Common myeloid progenitor, CD34-positive (primary cell): ENCODE measurements at regions not wholly inside any gene's neighbourhood (a gene's known extent, or its start where the extent isn't known, plus 50 kb on each side); places are given as distances from the start of the nearest gene placed in this dataset.

ENCODE experiments used
- CTCF ChIA-PET: fragments of 350-600 bp; sonication (Branson Sonifier 250); formaldehyde crosslinking; loops from one replicate; lab custom pipeline; 2021; ENCODE audit warnings: antibody characterized with exemption; lab: Charles Lee
- POLR2A ChIA-PET: fragments of 350-600 bp; sonication (Branson Sonifier 250); formaldehyde crosslinking; loops from one replicate; lab custom pipeline; 2021; ENCODE audit warnings: antibody characterized with exemption; lab: Charles Lee
- DNase-seq, 3 donors: peaks; one replicate each; pipeline versions ENCODE4 v3.0.0 to v3.0.0-alpha.2; 2013
- H3K27ac ChIP-seq, 2 experiments: 1 replicate in 1 of 2; 2 replicates in 1 of 2; pipeline ENCODE4 v1.7.0; 2013; ENCODE audit warnings: inconsistent platforms in 2 of 2, low read length in 2 of 2, mild to moderate bottlenecking in 2 of 2, low read depth in 1 of 2, moderate library complexity in 1 of 2; ENCODE audit not compliant: severe bottlenecking in 2 of 2, insufficient read depth in 1 of 2, poor library complexity in 1 of 2
- H3K27me3 ChIP-seq, 5 experiments: replicated peaks in 2 of 5; 1 replicate in 3 of 5; 2 replicates in 2 of 5; pipeline versions ENCODE4 v1.6.1 to v1.7.0; 2013; ENCODE audit warnings: low read length in 4 of 5, mild to moderate bottlenecking in 2 of 5, moderate library complexity in 2 of 5, inconsistent platforms in 1 of 5; ENCODE audit not compliant: insufficient read depth in 5 of 5, control insufficient read depth in 4 of 5
- H3K36me3 ChIP-seq, 4 experiments: 1 replicate in 2 of 4; 2 replicates in 2 of 4; pipeline versions ENCODE4 v1.6.1 to v1.7.0; 2013; ENCODE audit warnings: low read length in 3 of 4, control low read depth in 1 of 4, mild to moderate bottlenecking in 1 of 4; ENCODE audit not compliant: control insufficient read depth in 4 of 4, insufficient read depth in 4 of 4
- H3K4me1 ChIP-seq, 4 experiments: 1 replicate in 3 of 4; 2 replicates in 1 of 4; pipeline versions ENCODE4 v1.6.1 to v1.7.1; 2013; ENCODE audit warnings: low read length in 3 of 4, mild to moderate bottlenecking in 3 of 4, control low read depth in 1 of 4, inconsistent platforms in 1 of 4, moderate library complexity in 1 of 4; ENCODE audit not compliant: control insufficient read depth in 4 of 4, insufficient read depth in 4 of 4; ENCODE audit errors: control extremely low read depth in 1 of 4
- H3K4me3 ChIP-seq, 7 experiments: 1 replicate in 4 of 7; 2 replicates in 3 of 7; pipeline versions ENCODE4 v1.5.1 to v1.7.0; 2013; ENCODE audit warnings: mild to moderate bottlenecking in 7 of 7, low read length in 6 of 7, moderate library complexity in 6 of 7, inconsistent platforms in 2 of 7, low read depth in 2 of 7, control low read depth in 1 of 7; ENCODE audit not compliant: insufficient read depth in 4 of 7, control insufficient read depth in 1 of 7; ENCODE audit errors: extremely low read depth in 1 of 7
- H3K9me3 ChIP-seq, 5 experiments: 1 replicate in 4 of 5; 2 replicates in 1 of 5; pipeline versions ENCODE4 v1.6.1 to v1.7.1; 2013; ENCODE audit warnings: low read length in 4 of 5, mild to moderate bottlenecking in 2 of 5, inconsistent platforms in 1 of 5, low read depth in 1 of 5, moderate library complexity in 1 of 5; ENCODE audit not compliant: control insufficient read depth in 4 of 5, insufficient read depth in 2 of 5; ENCODE audit errors: control extremely low read depth in 1 of 5
- WGBS: methylation state at CpG from one replicate; pipeline ENCODE4 v1.1.5; 2013; ENCODE audit not compliant: insufficient coverage; 5-methylcytosine and 5-hydroxymethylcytosine counted together

- peaks cover 0 to 2% (median 0%) of the 10 kb centered on the region in 5 experiments for H3K27me3 ChIP-seq
- POLR2A ChIA-PET, result no interaction called here
- no peaks in the 10 kb centered on the region for H3K9me3 ChIP-seq
- no peak for DNase-seq
- H3K36me3 ChIP-seq, result no peaks in the 10 kb centered on the region
- H3K4me1 ChIP-seq, result peaks cover 10 to 20% (median 16%) of the 10 kb centered on the region in 4 experiments
- CTCF ChIA-PET, result interaction anchor here (1.5 kb wide), 1 partner anchor 9 kb away, joined by 4 read pairs; no protein-coding TSS in a partner anchor
- H3K4me3 ChIP-seq, result no peak overlapping the region
- H3K27ac ChIP-seq, result no peak overlapping the region
Observed at GRCh38 chr9:117823576-117823975, 119.4 kb downstream of the TLR4 start.

- Histone ChIP-seq H3K9me3 (no peaks in the 10 kb centered on the region), H3K36me3 (no peaks in the 10 kb centered on the region), H3K4me3 (no peak overlapping the region), H3K27ac (no peak overlapping the region), H3K4me1 (peaks cover 10 to 20% (median 16%) of the 10 kb centered on the region in 4 experiments), H3K27me3 (peaks cover 0 to 6% (median 0%) of the 10 kb centered on the region in 5 experiments)
- ChIA-PET POLR2A (no interaction called here), CTCF (no interaction called here)
- peak; percentile 75 to 91 (median 91) for DNase-seq
- 22% methylated on average over 1 of the region's 4 CpGs for WGBS
Observed at GRCh38 chr9:117825609-117826347, 121.6 kb downstream of the TLR4 start.

- H3K4me1 ChIP-seq, result peaks cover 10 to 20% (median 16%) of the 10 kb centered on the region in 4 experiments
- no peaks in the 10 kb centered on the region for H3K9me3 ChIP-seq
- ChIA-PET POLR2A (no interaction called here), CTCF (no interaction called here)
- no peak overlapping the region for H3K4me3 ChIP-seq
- WGBS, result 33% methylated on average over 2 of the region's 3 CpGs
- peaks cover 0 to 5% (median 0%) of the 10 kb centered on the region in 5 experiments for H3K27me3 ChIP-seq
- no peak overlapping the region for H3K27ac ChIP-seq
- peak in 2 of 3 donors; percentile 45 to 48 for DNase-seq
- no peaks in the 10 kb centered on the region for H3K36me3 ChIP-seq
Observed at GRCh38 chr9:117826837-117827236, 122.6 kb downstream of the TLR4 start.

- no peak for DNase-seq
- H3K27ac ChIP-seq, result no peak overlapping the region
- 89% methylated on average over 5 of the region's 7 CpGs for WGBS
- no peak overlapping the region for H3K4me3 ChIP-seq
- peaks cover 10 to 20% (median 16%) of the 10 kb centered on the region in 4 experiments for H3K4me1 ChIP-seq
- POLR2A ChIA-PET, result no interaction called here
- no peaks in the 10 kb centered on the region for H3K36me3 ChIP-seq
- no peaks in the 10 kb centered on the region for H3K9me3 ChIP-seq
- peaks cover 0 to 5% (median 0%) of the 10 kb centered on the region in 5 experiments for H3K27me3 ChIP-seq
- CTCF ChIA-PET, result no interaction called here
Observed at GRCh38 chr9:117827456-117827855, 123.3 kb downstream of the TLR4 start.

GRCh38 chr9:117828466-117828865, 124.3 kb downstream of the TLR4 start:
- no peak overlapping the region for H3K27ac ChIP-seq
- DNase-seq, result no peak
- peaks cover 10 to 20% (median 16%) of the 10 kb centered on the region in 4 experiments for H3K4me1 ChIP-seq
- H3K9me3 ChIP-seq, result no peaks in the 10 kb centered on the region
- H3K4me3 ChIP-seq, result no peak overlapping the region
- H3K27me3 ChIP-seq, result peaks cover 0 to 5% (median 0%) of the 10 kb centered on the region in 5 experiments
- H3K36me3 ChIP-seq, result no peaks in the 10 kb centered on the region
- CTCF ChIA-PET, result no interaction called here
- POLR2A ChIA-PET, result no interaction called here

GRCh38 chr9:117835798-117836197, 131.6 kb downstream of the TLR4 start:
- no peaks in the 10 kb centered on the region for H3K9me3 ChIP-seq
- H3K27me3 ChIP-seq, result peaks cover 0 to 2% (median 0%) of the 10 kb centered on the region in 5 experiments
- no peak overlapping the region for H3K27ac ChIP-seq
- no peak for DNase-seq
- H3K36me3 ChIP-seq, result no peaks in the 10 kb centered on the region
- no peak overlapping the region for H3K4me3 ChIP-seq
- ChIA-PET POLR2A (no interaction called here), CTCF (no interaction called here)
- no CpG with 5 or more reads among the region's 1 CpG for WGBS
- H3K4me1 ChIP-seq, result no peaks in the 10 kb centered on the region

GRCh38 chr9:117839862-117840261, 135.7 kb downstream of the TLR4 start:
- Histone ChIP-seq H3K4me3 (no peak overlapping the region), H3K27ac (no peak overlapping the region), H3K36me3 (no peaks in the 10 kb centered on the region), H3K4me1 (no peaks in the 10 kb centered on the region), H3K9me3 (no peaks in the 10 kb centered on the region), H3K27me3 (peaks cover 0 to 4% (median 0%) of the 10 kb centered on the region in 5 experiments)
- ChIA-PET CTCF (no interaction called here), POLR2A (no interaction called here)
- DNase-seq, result no peak
- WGBS, result no CpG with 5 or more reads among the region's 2 CpGs
